GM12878 (cell line): ENCODE measurements at regions not wholly inside any gene's neighbourhood (a gene's known extent, or its start where the extent isn't known, plus 50 kb on each side); places are given as distances from the start of the nearest gene placed in this dataset.

Source experiments
- ATAC-seq: fragments of 200-7000 bp; cut with Tn5 transposase; 3 replicates; pipeline ENCODE4 v1.9.1; 2020; ENCODE audit warnings: mild to moderate bottlenecking, moderate library complexity
- BruUV-seq: library from RNA; stranded (reverse); fragments of 400-500 nt; replicated peaks from 2 replicates; lab custom pipeline; 2021; lab: Mats Ljungman, UMichigan
- CTCF ChIA-PET: fragments of 300-600 bp; sonication (Branson Sonifier 250); formaldehyde crosslinking; extraction: SDS; loops from one replicate; lab custom pipeline; 2021; ENCODE audit warnings: inconsistent platforms; lab: Yijun Ruan, JAX
- POLR2A ChIA-PET: fragments of 350-600 bp; formaldehyde crosslinking; extraction: SDS; loops from one replicate; lab custom pipeline; 2021; ENCODE audit warnings: inconsistent platforms; lab: Charles Lee
- RAD21 ChIA-PET: fragments of 300-600 bp; sonication (Branson Sonifier 250); formaldehyde crosslinking; loops from one replicate; lab custom pipeline; 2023; ENCODE audit warnings: antibody characterized with exemption; ENCODE audit not compliant: unreplicated experiment; lab: Charles Lee
- SMC1A ChIA-PET: fragments of 300-600 bp; sonication (Branson Sonifier 250); formaldehyde crosslinking; loops from one replicate; lab custom pipeline; 2023; ENCODE audit not compliant: unreplicated experiment, uncharacterized antibody; lab: Charles Lee
- DNase-seq: peaks from one replicate; pipeline ENCODE4 v3.0.0-alpha.2; 2011; ENCODE audit warnings: low read depth, low spot score
- FAIRE-seq: peaks from 3 replicates; lab custom pipeline; 2011; peaks lifted over from hg19 to GRCh38; lab: Jason Lieb, UNC
- H2AFZ ChIP-seq: 2 replicates; pipeline ENCODE4 v1.6.0; 2011; ENCODE audit warnings: low read depth, low read length, control low read depth; ENCODE audit not compliant: control insufficient read depth
- H3K27ac ChIP-seq: 2 replicates; pipeline ENCODE4 v1.5.1; 2011; ENCODE audit warnings: control low read depth; ENCODE audit not compliant: control insufficient read depth, insufficient read depth
- H3K27me3 ChIP-seq, 2 experiments: replicated peaks in 1 of 2; 2 replicates each; pipeline versions ENCODE4 v1.6.0 to v1.6.1; 2011; ENCODE audit warnings: low read length in 1 of 2; ENCODE audit not compliant: control insufficient read depth in 2 of 2, insufficient read depth in 2 of 2
- H3K36me3 ChIP-seq, 2 experiments: 2 replicates each; pipeline ENCODE4 v1.5.1; 2011; ENCODE audit warnings: low read length in 1 of 2; ENCODE audit not compliant: control insufficient read depth in 2 of 2, insufficient read depth in 2 of 2
- H3K4me1 ChIP-seq: 2 replicates; pipeline ENCODE4 v1.6.1; 2011; ENCODE audit warnings: mild to moderate bottlenecking, low read length, moderate library complexity, mixed read lengths; ENCODE audit not compliant: control insufficient read depth, insufficient read depth
- H3K4me2 ChIP-seq: 2 replicates; pipeline ENCODE4 v1.6.0; 2011; ENCODE audit warnings: control low read depth; ENCODE audit not compliant: control insufficient read depth, insufficient read depth
- H3K4me3 ChIP-seq: fragments of 200-600 bp; sonication (generic); 2 replicates; pipeline ENCODE4 v1.5.1; 2016
- H3K79me2 ChIP-seq: 2 replicates; pipeline ENCODE4 v1.6.0; 2011; ENCODE audit warnings: low read length; ENCODE audit not compliant: control insufficient read depth, insufficient read depth
- H3K9ac ChIP-seq: 2 replicates; pipeline ENCODE4 v1.8.0; 2011; ENCODE audit warnings: low read length, control low read depth, mixed read lengths; ENCODE audit not compliant: control insufficient read depth, insufficient read depth
- H3K9me3 ChIP-seq: replicated peaks from 3 replicates; pipeline ENCODE4 v1.5.1; 2011; ENCODE audit warnings: mild to moderate bottlenecking, low read length; ENCODE audit not compliant: control insufficient read depth, insufficient read depth
- H4K20me1 ChIP-seq: 2 replicates; pipeline ENCODE4 v1.6.0; 2011; ENCODE audit not compliant: control insufficient read depth, insufficient read depth
- ASH2L ChIP-seq: fragments of 300-600, 200-600 bp; sonication (generic); IDR thresholded peaks from 2 replicates; pipeline ENCODE4 v1.6.1; 2017; ENCODE audit warnings: low read depth, mild to moderate bottlenecking, borderline replicate concordance
- BHLHE40 ChIP-seq, 2 experiments: fragments of 450-650 bp in 1 of 2; IDR thresholded peaks; 2 replicates each; pipeline ENCODE4 v1.6.1; 2011 to 2017; ENCODE audit warnings: low read depth in 2 of 2, borderline replicate concordance in 1 of 2, improper control_type of control experiment in 1 of 2, low read length in 1 of 2, mild to moderate bottlenecking in 1 of 2
- CBFB ChIP-seq: IDR thresholded peaks from 2 replicates; pipeline ENCODE4 v1.6.1; 2016; ENCODE audit warnings: antibody characterized with exemption, low read depth
- CEBPZ ChIP-seq: fragments of 150-350 bp; IDR thresholded peaks from 2 replicates; pipeline ENCODE4 v1.6.1; 2016; ENCODE audit warnings: low read depth, low read length
- CHD4 ChIP-seq: fragments of 200-600 bp; sonication (generic); IDR thresholded peaks from 2 replicates; pipeline ENCODE4 v1.6.1; 2016; ENCODE audit warnings: mild to moderate bottlenecking
- CTCF ChIP-seq, 3 experiments: IDR thresholded peaks in 2 of 3; conservative IDR thresholded peaks in 1 of 3; 2 replicates each; pipeline ENCODE4 v1.5.1; 2011; ENCODE audit warnings: low read depth in 3 of 3, low read length in 3 of 3, mild to moderate bottlenecking in 3 of 3, control low read depth in 2 of 3, moderate library complexity in 2 of 3, inconsistent platforms in 1 of 3, mixed read lengths in 1 of 3; ENCODE audit not compliant: control insufficient read depth in 2 of 3, insufficient read depth in 1 of 3; ENCODE audit errors: extremely low read depth in 1 of 3
- HDAC2 ChIP-seq: fragments of 200-600 bp; sonication (generic); IDR thresholded peaks from 2 replicates; pipeline ENCODE4 v1.6.1; 2017
- MEF2A ChIP-seq: IDR thresholded peaks from 2 replicates; pipeline ENCODE4 v1.6.1; 2011; ENCODE audit warnings: low read depth, mild to moderate bottlenecking, low read length, moderate library complexity; ENCODE audit not compliant: insufficient read depth
- NBN ChIP-seq: fragments of 450-650 bp; IDR thresholded peaks from 2 replicates; pipeline ENCODE4 v1.6.1; 2016
- NR2C1 ChIP-seq: fragments of 450-650 bp; IDR thresholded peaks from 2 replicates; pipeline ENCODE4 v1.6.1; 2017; ENCODE audit warnings: antibody characterized with exemption, mild to moderate bottlenecking, moderate library complexity
- NR2C2 ChIP-seq: IDR thresholded peaks from 2 replicates; pipeline ENCODE4 v1.6.1; 2011; ENCODE audit warnings: borderline replicate concordance, low read depth; ENCODE audit not compliant: control insufficient read depth, insufficient read length
- SMAD5 ChIP-seq: IDR thresholded peaks from 2 replicates; pipeline ENCODE4 v1.6.1; 2016; ENCODE audit warnings: antibody characterized with exemption, low read depth
- YY1 ChIP-seq: IDR thresholded peaks from 2 replicates; pipeline ENCODE4 v1.6.1; 2011; ENCODE audit warnings: low read depth, mild to moderate bottlenecking, low read length
- ZBTB11 ChIP-seq: fragments of 450-650 bp; formaldehyde crosslinking; IDR thresholded peaks from 2 replicates; pipeline ENCODE4 v1.5.0; 2022; ENCODE audit warnings: mild to moderate bottlenecking, missing genetic modification characterization
- WGBS: methylation state at CpG from one replicate; pipeline ENCODE4 v1.1.6; 2016; ENCODE audit warnings: low lambda C conversion rate; ENCODE audit not compliant: insufficient replicate concordance, insufficient coverage; ENCODE audit errors: missing lambda C conversion rate; 5-methylcytosine and 5-hydroxymethylcytosine counted together
- in situ Hi-C: fragments of 300-500 bp; cut with MboI; formaldehyde crosslinking; loops from 9 replicates; pipeline ENCODE4 v1.14.3; 2018; ENCODE audit warnings: mixed read lengths
- intact Hi-C: fragments of 100-400 bp; cut with micrococcal nuclease; formaldehyde crosslinking; loops from one replicate; pipeline ENCODE4 v1.14.2; 2022; ENCODE audit not compliant: unreplicated experiment

DNA sequence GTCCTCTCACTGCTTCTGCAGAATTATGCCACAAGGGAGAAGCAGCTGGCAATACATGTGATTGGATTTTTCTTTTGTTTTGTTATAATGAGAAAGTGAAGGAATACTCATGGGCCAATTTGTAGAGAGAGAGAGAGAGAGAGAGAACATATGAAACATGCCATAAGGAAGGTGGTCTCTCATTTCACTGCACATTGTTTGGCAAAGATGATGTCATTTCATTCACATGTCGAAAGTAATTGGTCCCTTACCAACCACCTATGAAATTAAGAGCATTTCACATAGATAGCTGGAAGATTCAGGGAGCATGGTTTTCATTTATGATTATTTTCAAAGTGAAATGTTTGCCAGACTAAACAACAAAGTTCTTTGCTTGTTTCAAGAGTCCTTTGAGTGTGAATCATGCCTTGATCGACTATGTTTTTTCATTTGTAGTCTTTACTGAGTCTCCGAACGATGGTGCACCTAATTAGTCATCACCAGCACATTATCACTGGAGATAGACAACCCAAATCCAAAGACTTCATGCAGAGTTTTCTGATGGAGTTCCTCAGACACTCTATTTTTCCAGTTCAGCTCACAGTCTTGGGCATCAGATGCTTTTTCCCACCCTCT lies 130.1 kb upstream of the ZEB1 start:
- no peak overlapping the region for H3K4me2 ChIP-seq
- in situ Hi-C loops (no loop called here), intact Hi-C loops (no loop called here)
- H3K4me1 ChIP-seq, result no peaks in the 10 kb centered on the region
- FAIRE-seq (no peak), ATAC-seq (no peak), DNase-seq (no peak)
- no peaks in the 10 kb centered on the region for H3K9me3 ChIP-seq
- ChIA-PET POLR2A (no interaction called here), CTCF (no interaction called here), RAD21 (no interaction called here), SMC1A (interaction anchor here (1.4 kb wide), 1 partner anchor 14 kb away, joined by 3 read pairs; no protein-coding TSS in a partner anchor)
- no peak overlapping the region for H3K9ac ChIP-seq
- H3K79me2 ChIP-seq, result no peaks in the 10 kb centered on the region
- H3K27ac ChIP-seq, result no peak overlapping the region
- no peak overlapping the region for H2AFZ ChIP-seq
- H3K36me3 ChIP-seq, result no peaks in the 10 kb centered on the region
- WGBS, result 24% methylated on average over 4 of the region's 4 CpGs
- H3K27me3 ChIP-seq, result no peaks in the 10 kb centered on the region
- H4K20me1 ChIP-seq, result no peaks in the 10 kb centered on the region
- no peak overlapping the region for H3K4me3 ChIP-seq
- no TSS peak for BruUV-seq
- TF ChIP-seq HDAC2 (no peak), NBN (no peak), NR2C1 (no peak), BHLHE40 (IDR thresholded peaks at IDR 0.05; ENCODE audit: borderline replicate concordance in 1 of 2, low read depth in 2 of 2, low read length in 1 of 2) (no peak), CTCF (IDR thresholded peaks at IDR 0.05 in 2 of 3, conservative IDR thresholded peaks at IDR 0.05 in 1 of 3; ENCODE audit: control insufficient read depth in 2 of 3, extremely low read depth in 1 of 3, insufficient read depth in 1 of 3, low read depth in 3 of 3, low read length in 3 of 3) (no peak), NR2C2 (no peak), CEBPZ (no peak), MEF2A (no peak), ASH2L (no peak), YY1 (no peak), SMAD5 (no peak), ZBTB11 (CRISPR knock-in tag) (no peak), CBFB (no peak), CHD4 (no peak)
